Lung microvascular endothelial cell (primary cell): ENCODE measurements at regions not wholly inside any gene's neighbourhood (a gene's known extent, or its start where the extent isn't known, plus 50 kb on each side); places are given as distances from the start of the nearest gene placed in this dataset.
"Not testable (repeated sequence)": the region's sequence is repeated elsewhere in the genome, so short reads cannot be mapped to it uniquely, and the experiment has no call there.

Experiments used
- DNase-seq, 2 donors: peaks; one replicate each; pipeline versions ENCODE4 v3.0.0 to v3.0.0-alpha.2; 2010; ENCODE audit warnings: low read depth in 2 of 2

DNA sequence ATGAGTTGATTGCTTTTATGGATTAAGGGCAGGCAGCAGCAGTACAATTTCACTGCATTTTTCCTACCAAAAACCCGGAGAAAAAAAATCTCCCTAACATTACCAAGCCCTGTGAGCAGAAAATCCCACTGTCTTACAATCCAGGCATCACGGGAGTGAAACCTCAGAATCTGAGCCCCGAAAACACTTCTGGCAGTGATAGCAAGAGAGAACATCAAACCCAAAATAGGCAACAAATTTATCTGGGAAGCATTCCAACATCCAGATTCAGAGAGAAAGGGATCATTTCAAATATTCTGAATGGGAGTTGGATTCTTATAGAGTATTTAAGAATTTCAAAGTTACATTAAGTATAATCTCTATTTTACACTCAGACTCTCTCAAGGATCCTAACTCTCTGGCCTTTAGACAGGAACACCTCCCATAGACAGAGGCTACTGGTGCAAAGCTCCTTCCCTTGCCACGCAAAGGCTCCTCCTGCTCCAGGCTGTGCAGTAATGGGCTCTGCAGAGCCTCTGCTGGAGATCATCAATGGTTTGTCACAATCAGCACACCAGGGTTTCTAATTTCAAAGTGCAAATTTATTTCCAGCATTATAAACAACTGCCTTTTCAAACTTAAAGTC, 256.9 kb downstream of the PARM1 start:
- DNase-seq = no peak

DNA sequence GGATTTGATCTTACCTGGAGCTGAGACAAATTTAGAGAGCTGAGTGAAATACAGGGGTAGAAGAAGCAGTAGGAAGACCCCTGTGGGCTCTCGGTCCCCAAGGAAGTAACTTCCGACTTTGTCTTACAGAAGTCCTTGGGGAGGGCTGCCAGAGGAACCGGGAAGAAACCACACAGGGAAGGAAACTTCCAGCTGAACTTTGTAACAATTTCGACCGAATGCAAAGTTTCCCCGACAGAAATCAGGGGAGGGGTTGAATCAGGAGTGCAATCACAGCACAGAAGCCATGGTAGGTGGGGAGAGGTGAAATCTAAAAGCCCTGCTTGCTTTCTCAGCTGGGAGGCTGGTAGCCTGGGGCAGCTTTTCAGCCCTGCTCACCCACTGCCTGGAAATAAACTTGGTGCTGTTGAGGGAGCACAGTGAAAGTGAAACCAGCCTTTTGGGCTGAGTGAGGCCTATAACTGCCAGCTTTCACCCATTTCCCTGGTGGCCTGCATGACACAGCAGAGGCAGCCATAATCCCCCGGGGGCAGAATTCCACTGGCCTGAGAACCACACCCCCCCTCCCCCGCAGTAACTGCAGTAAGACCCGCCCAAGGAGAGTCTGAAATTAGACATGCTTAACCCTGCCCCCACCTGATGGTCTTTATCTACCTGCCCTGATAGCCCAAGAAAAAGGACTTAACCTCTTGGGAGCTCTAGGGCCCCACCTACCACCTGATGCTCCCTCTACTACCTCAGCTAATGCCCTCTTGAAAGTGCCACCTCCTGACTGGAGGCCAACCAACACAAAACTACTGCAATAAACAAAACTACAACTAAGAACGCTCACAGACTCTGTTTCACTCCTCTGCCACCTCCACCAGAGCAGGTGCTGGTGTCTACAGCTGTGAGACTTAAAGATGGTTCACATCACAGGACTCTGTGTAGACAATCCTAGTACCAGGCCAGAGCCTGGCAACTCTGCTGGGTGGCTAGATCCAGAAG, 248.2 kb downstream of the PARM1 start:
- no peak for DNase-seq

DNA sequence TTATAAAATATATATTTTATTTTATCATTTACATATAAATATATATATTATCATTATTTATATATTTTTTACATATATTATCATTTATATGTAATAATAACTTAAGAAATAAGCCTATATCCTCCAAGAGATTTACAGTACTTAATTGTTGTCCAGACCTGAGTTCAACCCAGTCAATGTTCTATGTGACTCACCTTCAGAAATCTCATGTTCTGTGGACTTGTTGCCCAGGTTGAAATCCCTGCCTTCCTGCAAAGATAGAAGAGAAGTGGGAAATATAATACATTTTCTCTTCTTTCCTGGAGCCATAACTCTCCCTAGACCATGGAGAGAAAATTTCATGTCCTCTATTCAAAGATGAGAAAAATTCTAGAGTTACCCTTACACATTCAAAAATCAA, 247.3 kb downstream of the PARM1 start:
- DNase-seq = no peak

DNA sequence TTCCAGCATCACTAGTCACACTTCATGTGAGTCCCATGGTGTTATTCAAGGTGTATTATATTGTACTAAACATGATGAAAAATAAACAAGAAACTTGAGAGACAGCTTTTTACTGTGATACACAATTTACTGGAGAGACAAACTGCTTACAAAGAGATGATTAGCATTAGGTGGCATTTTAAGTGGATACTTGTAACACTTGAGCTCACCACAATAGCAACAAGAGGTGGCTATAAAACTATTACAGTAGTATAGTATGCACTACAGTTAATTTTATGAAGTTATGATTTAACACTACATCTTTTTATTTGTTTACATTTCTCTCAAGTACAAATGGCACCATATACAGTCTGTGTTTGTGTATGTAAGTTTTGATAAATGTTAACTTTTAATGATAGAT, 246.6 kb downstream of the PARM1 start:
- no peak for DNase-seq

DNA sequence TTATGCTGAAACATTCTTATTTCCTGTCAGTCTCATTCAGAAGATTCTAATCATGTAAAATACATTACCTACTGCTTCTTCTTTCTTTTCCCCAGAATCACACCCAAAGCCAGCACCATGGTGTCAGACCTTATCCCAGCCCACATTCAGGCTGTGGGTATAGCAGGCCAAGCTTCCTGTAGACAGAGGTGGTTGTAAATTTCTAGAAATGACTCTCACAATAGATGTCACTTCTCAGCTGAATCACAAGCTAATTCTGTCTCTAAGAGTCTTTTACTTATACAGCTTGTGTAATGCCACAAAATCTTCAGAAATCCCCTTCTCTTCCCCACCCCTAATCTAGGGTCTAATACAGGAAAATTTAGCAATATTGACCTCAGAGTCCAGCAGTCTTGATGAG, 239.6 kb downstream of the PARM1 start:
- DNase-seq = no peak

DNA sequence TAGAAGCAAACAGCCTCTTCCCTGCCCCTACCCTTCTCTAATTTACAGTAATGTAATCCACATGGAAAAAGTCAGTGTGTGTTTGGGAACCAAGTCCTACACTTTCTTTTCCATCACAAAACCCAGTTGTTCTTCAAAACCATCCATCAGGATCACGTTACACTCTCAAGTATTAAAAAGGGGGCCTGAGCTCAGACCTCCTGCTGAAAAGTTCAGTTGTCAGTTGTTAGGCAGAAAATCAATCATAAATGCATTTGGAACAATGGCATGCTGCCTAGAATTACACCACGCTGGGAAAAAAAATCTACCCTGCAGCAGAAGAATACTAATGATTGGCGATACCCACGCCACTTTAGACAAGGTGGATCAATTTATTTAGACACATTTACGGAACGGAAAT, 236.5 kb downstream of the PARM1 start:
- DNase-seq = no peak

DNA sequence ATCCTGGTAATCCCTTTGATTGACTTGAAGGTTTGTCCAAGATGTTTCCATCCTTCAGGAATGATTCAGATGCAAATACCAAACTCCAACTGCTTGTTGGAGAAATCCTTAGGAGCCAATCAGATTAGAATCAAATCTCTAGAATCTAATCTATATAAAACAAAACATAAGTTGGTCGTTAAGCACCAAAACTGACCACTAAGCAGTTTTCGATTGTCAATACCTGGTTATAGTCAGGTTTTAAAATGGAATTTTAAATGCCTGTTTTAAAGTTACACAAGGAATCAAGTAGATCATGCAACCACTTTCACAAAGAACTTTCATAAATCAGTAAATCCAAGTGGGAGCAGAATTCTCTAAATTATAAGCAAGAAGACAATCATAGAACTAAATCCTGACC, 236.1 kb downstream of the PARM1 start:
- no peak for DNase-seq

DNA sequence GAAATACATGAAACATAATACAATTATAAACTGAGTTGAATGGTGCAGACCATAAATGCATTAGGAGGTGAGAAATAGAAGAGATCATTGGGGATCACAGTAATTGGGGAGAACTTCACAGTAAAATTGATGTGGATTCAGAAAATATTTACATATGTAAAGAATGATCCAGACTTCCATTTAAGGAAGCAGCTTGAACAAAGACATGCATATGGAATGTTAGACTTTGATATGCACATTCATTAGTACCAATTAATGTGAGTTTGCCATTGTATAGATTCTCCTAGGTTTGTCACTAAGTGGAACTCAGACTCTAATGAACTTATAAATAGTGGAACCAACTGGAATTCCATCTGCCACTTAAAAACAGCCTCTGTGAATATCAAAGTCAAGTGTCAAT, 235.6 kb downstream of the PARM1 start:
- no peak for DNase-seq

DNA sequence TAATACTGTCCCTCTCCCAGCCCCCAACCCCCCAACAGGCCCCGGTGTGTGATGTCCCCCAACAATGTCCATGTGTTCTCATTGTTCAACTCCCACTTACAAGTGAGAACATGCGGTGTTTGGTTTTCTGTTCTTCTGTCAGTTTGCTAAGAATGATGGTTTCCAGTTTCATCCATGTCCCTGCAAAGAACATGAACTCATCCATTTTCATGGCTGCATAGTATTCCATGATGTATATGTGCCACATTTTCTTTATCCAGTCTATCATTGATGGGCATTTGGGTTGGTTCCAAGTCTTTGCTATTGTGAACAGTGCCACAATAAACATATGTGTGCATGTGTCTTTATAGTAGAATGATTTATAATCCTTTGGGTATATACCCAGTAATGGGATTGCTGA, 232.2 kb downstream of the PARM1 start:
- DNase-seq = not testable (repeated sequence)

DNA sequence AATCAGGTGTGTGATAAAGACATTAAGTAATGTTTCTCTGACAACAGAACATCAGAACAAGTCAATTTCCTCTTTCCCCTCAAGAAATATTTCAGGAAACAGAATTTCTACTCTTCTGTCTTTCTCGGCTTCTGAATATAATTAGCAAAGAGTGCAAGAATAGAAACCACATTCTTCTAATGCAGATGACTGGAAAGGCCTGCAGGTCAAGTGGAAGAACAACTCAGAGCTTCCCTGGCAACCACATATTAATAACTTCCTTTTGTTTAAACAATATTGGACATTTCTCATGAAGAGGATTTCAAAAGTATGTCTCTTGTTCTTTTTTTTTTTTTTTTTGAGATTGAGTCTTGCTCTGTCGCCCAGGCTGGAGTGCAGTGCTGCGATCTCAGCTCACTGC, 225.5 kb downstream of the PARM1 start:
- DNase-seq = no peak

DNA sequence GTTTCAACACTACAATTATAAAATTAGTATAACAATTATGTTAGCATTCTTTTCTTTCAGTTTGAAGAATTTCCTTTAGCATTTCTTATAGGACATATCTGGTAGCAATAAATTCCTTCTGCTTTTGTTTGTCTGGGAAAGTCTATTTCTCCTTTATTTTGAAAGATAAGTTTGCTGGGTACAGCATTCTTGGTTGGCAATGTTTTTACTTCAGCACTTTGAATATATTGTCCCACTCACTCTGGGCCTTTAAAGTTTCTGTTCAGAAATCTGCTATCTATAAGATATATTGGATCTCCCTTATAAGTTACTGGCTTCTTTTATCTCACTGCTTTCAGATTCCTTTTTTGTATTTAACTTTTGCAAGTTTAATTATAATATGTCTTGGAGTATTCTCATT, 222.1 kb downstream of the PARM1 start:
- DNase-seq = no peak

DNA sequence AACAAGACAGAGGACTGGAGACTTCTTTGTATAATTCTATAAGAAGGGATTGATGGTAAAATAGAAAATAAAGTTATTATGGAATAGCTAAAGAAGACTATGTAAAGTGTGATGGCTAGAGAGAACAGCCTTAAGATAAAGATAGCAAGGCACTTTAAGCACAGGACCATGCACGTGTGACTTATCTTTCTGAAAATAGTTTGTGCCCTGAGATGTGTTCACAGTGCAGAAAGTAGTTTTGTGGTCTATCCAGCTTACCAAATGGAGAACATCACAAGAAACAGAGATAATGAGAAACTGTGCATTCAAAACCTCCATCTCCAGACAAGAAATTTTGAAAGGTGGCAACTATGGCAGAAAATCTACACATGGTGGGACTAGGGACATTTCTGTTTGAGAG, 213.3 kb downstream of the PARM1 start:
- no peak for DNase-seq

DNA sequence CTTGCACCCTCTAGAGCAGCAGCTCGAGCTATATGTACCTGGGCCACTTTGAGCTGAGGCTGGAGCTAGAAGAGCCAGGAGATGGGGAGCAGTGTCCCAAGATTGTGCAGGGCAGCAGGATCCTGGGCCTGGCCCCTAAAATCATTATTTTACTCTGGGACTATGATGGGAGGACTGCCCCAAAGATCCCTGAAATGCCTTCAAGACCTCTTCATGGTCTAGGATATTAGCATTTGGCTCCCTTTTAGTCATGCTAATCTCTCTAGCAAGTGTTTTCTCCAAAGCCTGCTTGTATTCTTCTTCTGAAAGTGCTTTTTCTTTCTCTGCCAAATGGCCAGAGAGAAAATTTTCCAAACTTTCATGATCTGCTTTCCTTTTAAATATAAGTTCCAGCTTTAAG, 211.6 kb downstream of the PARM1 start:
- DNase-seq = no peak

DNA sequence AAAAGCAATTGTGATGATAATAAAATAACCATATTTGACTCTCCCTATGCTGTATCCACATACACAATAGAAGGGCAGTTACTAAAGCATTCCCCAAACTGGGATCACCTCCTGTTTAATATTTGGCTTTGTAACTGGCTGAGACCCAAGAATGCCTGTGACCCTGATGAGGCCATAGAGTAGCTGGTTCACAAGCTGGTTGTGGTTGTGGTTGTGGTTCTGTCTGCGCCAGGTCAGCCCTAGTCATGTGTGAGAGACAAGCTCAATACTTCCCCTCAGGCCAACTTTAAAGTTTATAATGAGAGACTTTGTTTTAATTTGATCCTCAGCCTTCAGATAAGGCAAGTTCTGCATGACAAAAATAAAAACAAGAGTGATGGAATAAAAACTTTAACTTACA, 209.9 kb downstream of the PARM1 start:
- no peak for DNase-seq

DNA sequence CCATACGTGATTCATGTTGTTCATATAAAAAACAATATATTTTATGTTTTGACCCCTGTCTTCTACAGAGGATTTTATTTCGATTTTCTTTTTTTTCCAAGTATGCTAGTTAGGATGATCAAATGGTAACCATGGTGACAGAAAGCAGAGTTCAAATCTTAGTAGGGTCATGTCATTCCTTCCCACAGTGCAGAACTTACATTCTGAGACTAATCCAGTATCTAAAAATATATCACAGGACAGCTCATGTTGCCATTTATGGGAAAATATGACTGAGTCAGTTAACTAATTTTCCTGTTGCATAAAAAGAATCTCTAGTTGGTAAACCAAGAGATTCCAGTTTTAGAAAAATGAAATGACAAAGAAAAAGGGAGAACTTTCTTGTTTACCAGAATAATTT, 209.5 kb downstream of the PARM1 start:
- DNase-seq = no peak

DNA sequence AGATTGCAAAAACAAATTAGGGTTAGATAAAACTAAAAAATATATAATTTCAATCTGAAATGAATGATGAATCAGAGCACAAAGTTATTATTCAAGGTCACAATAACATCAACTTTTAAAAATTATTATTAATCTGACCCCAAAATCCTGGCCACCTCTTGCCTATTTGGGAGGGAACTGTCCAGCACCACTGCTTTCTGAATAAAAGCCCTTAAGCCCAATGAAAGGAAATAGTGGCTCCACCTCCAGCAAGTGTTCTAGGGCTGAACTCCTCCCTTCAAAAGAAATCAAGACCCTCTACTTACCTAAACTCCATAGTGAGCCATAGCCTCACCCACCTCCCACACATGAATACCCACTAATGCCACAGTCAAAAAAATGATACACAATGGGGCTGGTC, 208.2 kb downstream of the PARM1 start:
- DNase-seq = no peak

DNA sequence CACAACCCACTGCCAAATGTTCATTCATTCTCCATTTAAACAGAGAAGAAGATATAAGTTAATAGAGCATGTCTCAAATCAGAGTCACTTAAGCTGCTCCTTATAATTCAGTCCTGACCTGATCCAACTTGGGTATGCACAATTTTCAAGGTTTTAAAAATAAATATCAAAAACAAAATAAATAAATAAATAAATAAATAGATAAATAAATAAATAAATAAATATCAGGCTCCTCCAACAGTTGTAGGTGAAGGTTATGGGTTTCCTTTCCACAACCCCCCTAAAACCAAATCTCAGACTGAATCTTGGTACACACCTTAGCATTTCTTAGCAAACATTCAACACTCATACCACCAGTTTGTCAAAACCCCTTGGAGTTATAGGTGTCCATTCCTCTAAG, 204.4 kb downstream of the PARM1 start:
- DNase-seq = no peak

DNA sequence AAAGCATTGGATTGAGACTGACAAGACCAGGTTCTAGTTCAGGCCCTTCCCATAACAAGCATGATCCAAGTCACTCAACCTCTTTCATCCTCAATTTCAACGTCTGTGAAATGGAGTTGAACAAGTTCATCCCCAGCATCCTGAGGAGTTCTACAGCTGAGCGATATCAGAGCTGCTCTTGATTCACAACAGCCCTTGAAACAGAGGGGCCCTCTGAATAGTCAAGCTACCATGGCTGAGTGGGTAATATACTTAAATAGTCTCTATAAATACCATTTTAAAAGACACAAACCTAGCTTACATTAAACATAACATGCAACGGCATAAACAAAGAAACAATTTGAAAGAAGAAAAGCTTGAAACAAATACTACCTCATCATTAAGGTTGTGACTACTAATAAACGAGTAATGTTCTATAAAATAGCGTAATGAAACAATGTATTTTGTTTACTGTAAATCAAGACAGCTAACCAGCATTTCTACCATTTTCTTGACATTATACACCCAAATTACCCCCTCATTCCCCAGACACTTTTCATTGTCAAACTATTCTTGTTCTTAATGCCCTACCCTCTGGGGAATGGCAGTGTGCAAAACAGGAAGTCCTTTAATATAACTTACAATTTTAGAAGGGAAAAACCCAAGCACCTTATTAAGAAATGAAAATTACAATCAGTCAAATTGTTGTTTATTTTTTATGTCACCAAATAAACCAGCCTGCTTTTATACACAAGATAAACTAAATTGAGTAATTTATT, 202.3 kb downstream of the PARM1 start:
- no peak for DNase-seq

DNA sequence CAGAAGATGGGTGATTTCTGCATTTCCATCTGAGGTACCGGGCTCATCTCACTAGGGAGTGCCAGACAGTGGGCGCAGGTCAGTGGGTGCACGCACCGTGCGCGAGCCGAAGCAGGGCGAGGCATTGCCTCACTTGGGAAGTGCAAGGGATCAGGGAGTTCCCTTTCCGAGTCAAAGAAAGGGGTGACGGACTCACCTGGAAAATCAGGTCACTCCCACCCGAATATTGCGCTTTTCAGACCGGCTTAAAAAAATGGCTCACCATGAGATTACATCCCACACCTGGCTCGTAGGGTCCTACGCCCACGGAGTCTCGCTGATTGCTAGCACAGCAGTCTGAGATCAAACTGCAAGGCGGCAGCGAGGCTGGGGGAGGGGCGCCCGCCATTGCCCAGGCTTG, 194.0 kb downstream of the PARM1 start:
- not testable (repeated sequence) for DNase-seq

DNA sequence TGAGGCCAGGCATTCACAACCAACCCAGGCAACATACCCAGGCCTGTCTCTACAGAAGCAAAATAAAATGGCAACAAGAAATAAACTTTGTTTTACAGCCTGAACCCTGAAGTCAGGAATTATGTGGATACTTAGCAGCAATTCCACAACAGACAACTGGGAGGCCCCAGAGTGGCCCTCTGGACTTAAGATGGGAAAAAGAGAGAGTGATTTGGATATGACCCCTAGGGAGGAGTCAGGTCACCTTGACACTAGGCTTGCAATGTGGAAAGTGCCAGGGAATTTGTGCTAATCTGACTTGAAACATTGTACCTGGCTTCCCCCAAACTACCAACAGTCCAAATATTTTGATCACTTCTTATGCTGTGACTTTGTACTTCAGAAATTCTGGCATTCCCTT, 193.1 kb downstream of the PARM1 start:
- no peak for DNase-seq

DNA sequence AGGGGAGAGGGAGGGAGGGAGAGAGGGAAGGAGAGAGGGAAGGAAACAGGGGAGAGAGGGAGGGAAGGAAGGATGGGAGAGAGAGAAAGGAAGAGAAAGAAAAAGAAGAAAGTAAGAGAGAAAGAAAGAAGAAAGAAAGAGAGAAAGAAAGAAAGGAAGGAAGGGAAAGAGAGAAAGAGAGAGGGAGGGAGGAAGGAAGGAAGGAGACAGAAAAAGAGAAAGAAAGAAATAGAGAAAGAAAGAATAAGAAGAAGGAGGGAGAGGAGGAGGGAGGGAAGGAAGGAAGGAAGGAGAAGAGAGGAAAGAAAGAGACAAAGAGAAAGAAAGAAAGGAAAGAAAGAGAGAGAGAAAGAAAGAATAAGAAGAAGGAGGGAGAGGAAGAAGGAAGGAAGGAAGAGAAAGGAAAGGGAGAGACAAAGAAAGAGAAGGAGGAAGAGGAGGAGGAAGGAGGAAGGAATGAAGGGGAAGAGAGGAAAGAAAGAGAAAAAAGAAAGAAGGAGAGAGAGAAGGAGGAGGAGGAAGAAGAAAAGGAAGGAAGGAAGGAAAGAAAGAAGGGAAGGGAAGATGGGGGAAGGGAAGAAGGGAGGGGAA, 189.6 kb downstream of the PARM1 start:
- DNase-seq = no peak

DNA sequence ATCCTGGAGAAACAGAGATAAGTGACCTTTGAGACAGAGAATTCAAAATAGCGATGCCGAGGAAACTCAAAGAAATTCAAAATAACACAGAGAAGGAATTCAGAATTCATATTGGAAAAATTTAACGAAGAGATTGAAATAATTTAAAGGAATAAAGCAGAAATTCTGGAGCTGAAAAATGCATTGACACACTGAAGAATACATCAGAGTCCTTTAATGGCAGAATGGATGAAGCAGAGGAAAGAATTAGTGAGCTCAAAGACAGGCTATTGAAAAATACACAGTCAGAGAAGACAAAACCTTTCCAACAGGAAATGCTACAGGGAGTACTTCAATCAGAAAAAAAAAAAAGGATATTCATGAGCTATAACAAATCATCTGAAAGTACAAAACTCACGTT, 185.8 kb downstream of the PARM1 start:
- DNase-seq = no peak
